T-helper 1 cell treated with Interleukin-12 subunit alpha and Interleukin-12 subunit beta and Interleukin-4 antibody, amounts not matched to agents 30 μg/mL and 1 μg/mL, for 36 hours (primary cell): ENCODE measurements at regions not wholly inside any gene's neighbourhood (a gene's known extent, or its start where the extent isn't known, plus 50 kb on each side); places are given as distances from the start of the nearest gene placed in this dataset.

Source experiments
- H3K27ac Mint-ChIP-seq: one replicate; pipeline ENCODE4 v1.8.0; 2021; ENCODE audit warnings: mild to moderate bottlenecking, mixed read lengths
- H3K27me3 Mint-ChIP-seq: one replicate; pipeline ENCODE4 v1.8.0; 2021; ENCODE audit warnings: low read depth, mixed read lengths
- H3K36me3 Mint-ChIP-seq: one replicate; pipeline ENCODE4 v1.8.0; 2021; ENCODE audit warnings: low read depth, mixed read lengths
- H3K4me1 Mint-ChIP-seq: one replicate; pipeline ENCODE4 v1.8.0; 2021; ENCODE audit warnings: low read depth, mixed read lengths
- H3K4me3 Mint-ChIP-seq: one replicate; pipeline ENCODE4 v1.8.0; 2021; ENCODE audit warnings: mild to moderate bottlenecking, moderate library complexity, mixed read lengths
- H3K9me3 Mint-ChIP-seq: one replicate; pipeline ENCODE4 v1.8.0; 2021; ENCODE audit warnings: mixed read lengths

DNA sequence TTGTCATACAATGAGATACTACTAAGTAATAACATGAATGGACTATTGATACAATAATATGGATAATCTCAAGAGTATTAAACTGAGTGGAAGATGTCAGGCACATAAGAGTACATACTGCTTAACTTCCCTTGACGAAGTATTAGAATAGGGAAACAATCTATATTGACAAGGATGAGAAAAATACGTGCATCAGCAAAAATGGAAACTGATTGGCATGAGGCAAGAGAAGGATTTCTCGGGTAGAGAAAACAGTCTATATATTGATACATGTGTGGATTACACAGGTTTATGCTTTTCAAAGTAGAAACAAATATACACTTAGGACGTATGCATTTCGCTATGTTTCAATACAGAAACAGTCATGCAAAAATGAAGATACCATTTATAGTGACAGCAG lies 57.4 kb downstream of the PRR20E start:
- H3K27me3 Mint-ChIP-seq, result no peaks in the 10 kb centered on the region
- H3K36me3 Mint-ChIP-seq, result no peaks in the 10 kb centered on the region
- H3K4me3 Mint-ChIP-seq, result no peak overlapping the region
- H3K4me1 Mint-ChIP-seq, result no peaks in the 10 kb centered on the region
- no peak overlapping the region for H3K27ac Mint-ChIP-seq
- H3K9me3 Mint-ChIP-seq, result peaks cover 8% of the 10 kb centered on the region

DNA sequence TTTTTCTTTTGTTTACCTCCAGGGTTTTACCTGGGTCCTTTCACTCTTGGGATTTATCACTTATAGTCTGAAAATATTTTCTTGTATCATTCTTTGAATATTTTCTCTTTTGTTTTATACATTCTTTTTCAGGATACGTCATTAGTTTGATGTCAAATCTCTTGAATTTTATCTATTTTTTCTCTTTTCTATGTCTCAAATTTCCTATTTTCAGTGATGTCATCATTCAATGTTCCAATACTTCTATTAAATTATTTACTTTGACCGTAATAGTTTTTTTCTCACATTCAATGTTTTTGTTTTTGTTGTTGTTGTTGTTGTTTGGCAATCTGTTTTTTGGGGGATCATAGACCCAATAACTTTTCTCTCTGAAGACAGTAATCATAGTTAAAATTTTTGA lies 83.5 kb downstream of the PRR20E start:
- Mint-ChIP-seq H3K36me3 (no peaks in the 10 kb centered on the region), H3K4me3 (no peak overlapping the region), H3K4me1 (no peaks in the 10 kb centered on the region), H3K27me3 (no peaks in the 10 kb centered on the region), H3K27ac (no peak overlapping the region), H3K9me3 (peaks cover 15% of the 10 kb centered on the region)

DNA sequence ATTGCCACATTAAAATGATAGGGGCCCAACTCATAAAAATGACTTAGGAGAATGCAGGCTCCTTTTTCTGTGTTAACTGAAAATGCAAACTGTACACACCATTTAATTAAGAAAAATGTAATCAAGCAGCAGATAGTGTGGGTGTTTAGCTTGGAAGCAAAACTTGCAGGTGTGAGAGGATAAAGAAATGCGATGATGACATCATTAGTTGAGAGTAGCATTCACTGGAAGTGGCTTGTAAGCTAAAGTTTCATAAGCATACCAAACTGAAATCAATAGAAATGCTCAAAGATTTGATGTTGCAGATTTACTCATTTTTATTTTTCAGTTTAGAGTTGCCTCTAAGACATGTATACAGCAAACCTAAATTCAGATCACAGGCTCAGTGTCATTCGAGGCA lies 86.6 kb downstream of the PRR20E start:
- H3K9me3 Mint-ChIP-seq, result peaks cover 17% of the 10 kb centered on the region
- no peaks in the 10 kb centered on the region for H3K36me3 Mint-ChIP-seq
- H3K4me1 Mint-ChIP-seq, result no peaks in the 10 kb centered on the region
- H3K27ac Mint-ChIP-seq, result no peak overlapping the region
- no peak overlapping the region for H3K4me3 Mint-ChIP-seq
- no peaks in the 10 kb centered on the region for H3K27me3 Mint-ChIP-seq

DNA sequence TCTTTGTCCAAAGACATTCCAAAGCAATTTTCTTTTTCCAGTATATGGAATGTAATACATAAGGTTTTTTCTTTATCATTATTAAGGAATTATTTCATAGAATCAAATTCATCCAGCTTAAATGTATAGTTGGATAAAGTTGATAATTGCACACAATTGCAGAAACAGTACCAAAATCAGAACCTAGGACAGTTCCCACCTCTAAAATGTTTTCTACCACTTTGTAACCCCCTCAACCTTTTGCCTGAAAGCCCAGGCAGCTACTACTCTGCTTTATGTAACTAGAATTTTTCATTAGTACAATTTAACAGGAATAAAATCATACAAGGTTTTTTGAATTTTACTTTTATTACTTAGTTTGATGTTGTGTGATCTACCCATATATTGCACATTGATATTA lies 98.0 kb downstream of the PRR20E start:
- no peaks in the 10 kb centered on the region for H3K4me1 Mint-ChIP-seq
- no peaks in the 10 kb centered on the region for H3K36me3 Mint-ChIP-seq
- peaks cover 25% of the 10 kb centered on the region for H3K9me3 Mint-ChIP-seq
- no peak overlapping the region for H3K4me3 Mint-ChIP-seq
- H3K27ac Mint-ChIP-seq, result no peak overlapping the region
- no peaks in the 10 kb centered on the region for H3K27me3 Mint-ChIP-seq

DNA sequence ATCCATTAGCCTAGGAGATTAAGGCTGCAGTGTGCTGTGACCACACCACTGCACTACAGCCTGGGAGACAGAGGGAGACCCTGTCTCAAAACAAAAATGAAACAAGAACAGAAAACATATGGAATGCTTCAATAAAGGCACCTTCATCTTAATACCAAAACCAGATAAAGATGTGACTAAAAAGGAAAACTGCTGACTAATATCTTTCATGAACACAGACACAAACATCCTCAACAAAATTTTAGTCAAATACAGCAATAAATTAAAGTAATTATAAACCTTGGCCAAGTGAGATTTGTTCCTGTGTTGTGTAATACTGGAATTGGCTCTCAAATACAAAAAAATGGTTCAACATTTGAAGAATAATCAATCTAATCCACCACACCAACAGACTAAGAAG lies 103.5 kb downstream of the PRR20E start:
- H3K36me3 Mint-ChIP-seq, result no peaks in the 10 kb centered on the region
- H3K27me3 Mint-ChIP-seq, result no peaks in the 10 kb centered on the region
- H3K4me3 Mint-ChIP-seq, result no peak overlapping the region
- H3K27ac Mint-ChIP-seq, result no peak overlapping the region
- peaks cover 25% of the 10 kb centered on the region for H3K9me3 Mint-ChIP-seq
- no peaks in the 10 kb centered on the region for H3K4me1 Mint-ChIP-seq

DNA sequence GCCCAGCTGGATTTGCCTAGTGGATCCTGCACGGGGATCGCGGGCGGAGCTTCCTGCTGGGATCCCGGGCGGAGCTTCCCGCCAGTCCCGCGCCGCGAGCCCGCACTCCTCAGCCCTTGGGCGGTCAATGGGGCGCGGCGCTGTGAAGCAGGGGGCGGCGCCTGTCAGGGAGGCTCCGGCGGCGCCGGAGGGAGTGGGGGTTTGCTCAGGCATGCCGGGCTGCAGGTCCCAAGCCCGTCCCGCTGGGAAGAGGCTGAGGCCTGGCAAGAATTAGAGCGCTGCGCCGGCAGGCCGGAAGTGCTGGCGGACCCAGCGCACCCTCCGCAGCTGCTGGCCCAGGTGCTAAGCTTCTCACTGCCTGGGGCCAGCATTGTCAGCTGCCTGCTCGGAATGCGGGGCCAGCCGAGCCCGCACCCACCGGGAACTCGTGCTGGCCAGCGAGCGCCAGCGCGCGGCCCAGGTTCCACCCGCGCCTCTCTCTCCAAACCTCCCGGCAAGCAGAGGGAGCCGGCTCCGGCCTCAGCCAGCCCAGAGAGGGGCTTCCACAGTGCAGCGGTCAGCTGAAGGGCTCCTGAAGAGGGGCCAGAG lies 119.6 kb downstream of the PRR20E start:
- Mint-ChIP-seq H3K9me3 (peaks cover 19% of the 10 kb centered on the region), H3K27ac (no peak overlapping the region), H3K27me3 (no peaks in the 10 kb centered on the region), H3K36me3 (no peaks in the 10 kb centered on the region), H3K4me3 (no peak overlapping the region), H3K4me1 (no peaks in the 10 kb centered on the region)

DNA sequence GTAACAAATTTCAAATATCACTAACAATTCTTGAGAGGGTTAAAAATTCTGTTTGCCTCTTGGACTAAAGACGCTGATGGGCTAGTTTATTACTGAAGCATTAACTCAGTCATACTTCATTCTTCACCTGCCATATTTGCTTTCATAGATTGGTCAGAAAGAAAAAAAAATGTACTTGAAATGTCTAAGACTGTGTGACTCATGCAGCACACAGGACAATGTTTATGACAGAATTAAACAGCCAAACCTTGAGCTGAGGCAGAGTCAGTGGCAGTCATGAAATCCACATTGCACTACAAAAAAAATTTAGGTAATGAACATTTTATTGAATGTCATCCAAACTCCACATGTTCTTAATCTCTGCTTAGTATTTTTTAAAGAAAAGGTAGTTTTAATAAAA lies 135.6 kb downstream of the PRR20E start:
- no peaks in the 10 kb centered on the region for H3K36me3 Mint-ChIP-seq
- no peaks in the 10 kb centered on the region for H3K4me1 Mint-ChIP-seq
- H3K9me3 Mint-ChIP-seq, result peaks cover 1% of the 10 kb centered on the region
- H3K27me3 Mint-ChIP-seq, result no peaks in the 10 kb centered on the region
- H3K27ac Mint-ChIP-seq, result no peak overlapping the region
- H3K4me3 Mint-ChIP-seq, result no peak overlapping the region

DNA sequence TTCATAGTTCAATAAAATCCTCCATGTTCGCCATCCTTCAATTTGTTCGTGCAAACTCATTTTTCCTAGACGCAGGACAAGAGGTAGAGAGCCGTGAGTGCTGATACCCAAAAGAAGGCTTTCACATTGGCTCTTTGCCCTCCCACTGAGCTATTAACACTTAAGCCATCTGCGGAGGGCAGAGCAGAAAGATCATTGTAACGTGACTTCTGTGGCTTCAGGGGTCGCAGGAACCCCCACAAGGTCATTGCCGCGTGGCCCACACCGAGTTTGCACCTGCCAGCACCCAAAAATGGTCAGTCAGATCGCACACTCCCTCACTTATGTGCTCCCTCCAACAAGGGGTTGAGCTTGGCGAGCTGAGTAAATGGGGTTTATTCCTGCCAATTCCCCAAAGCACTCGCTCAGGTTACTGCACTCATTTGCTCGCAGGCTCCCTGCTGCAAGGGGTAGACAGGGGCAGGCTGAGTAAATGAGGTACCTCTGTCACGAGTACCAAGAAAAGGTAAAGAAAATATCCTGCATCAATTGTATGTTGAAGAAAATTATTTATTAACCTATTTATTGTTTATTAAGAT lies 144.1 kb downstream of the PRR20E start:
- H3K27ac Mint-ChIP-seq, result no peak overlapping the region
- no peaks in the 10 kb centered on the region for H3K36me3 Mint-ChIP-seq
- no peak overlapping the region for H3K4me3 Mint-ChIP-seq
- no peaks in the 10 kb centered on the region for H3K4me1 Mint-ChIP-seq
- H3K27me3 Mint-ChIP-seq, result no peaks in the 10 kb centered on the region
- no peaks in the 10 kb centered on the region for H3K9me3 Mint-ChIP-seq

DNA sequence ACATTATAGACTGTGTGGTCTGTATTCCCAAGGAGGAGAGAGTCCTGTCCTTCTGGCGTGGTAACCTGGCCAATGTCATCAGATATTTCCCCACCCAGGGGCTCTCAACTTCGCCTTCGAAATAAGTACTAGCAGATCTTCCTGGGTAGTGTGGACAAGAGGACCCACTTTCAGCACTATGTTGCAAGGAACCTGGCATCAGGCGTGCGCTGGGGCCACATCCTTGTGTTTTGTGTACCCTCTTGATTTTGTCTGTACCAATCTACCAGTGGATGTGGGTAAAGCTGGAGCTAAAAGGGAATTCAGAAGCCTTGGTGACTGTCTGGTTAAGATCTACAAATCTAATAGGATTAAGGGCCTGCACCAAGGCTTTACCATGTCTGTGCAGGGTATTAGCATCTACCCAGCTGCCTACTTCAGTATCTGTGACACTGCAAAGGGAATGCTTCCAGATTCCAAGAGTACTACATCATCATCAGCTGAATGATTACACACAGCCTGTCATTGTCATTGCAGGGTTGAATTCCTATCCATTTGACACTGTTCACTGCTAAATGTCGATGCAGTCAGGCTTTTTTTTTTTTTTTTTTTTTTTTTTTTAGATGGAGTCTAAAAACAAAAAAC lies 148.0 kb downstream of the PRR20E start:
- Mint-ChIP-seq H3K36me3 (no peaks in the 10 kb centered on the region), H3K9me3 (peaks cover 20% of the 10 kb centered on the region), H3K4me1 (no peaks in the 10 kb centered on the region), H3K27ac (no peak overlapping the region), H3K4me3 (no peak overlapping the region), H3K27me3 (no peaks in the 10 kb centered on the region)

DNA sequence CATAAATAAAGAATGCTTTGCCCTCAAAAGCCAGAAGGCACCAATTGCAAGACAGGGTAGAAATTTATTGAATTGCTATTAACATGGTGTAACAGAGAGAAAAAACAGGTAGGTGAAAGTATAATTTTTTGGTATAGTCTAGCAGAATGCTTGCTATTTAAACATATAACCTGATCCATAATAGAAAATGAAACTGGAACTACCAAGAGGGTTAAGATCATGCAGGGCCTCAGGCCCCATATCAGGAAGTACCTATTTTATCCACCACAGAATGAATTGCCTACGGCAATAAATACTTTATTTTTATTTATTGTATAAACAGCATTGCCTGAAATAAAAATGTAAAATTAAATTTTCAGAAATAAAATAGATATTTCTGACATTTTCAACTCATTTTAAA lies 159.5 kb downstream of the PRR20E start:
- H3K9me3 Mint-ChIP-seq, result peaks cover 18% of the 10 kb centered on the region
- H3K4me1 Mint-ChIP-seq, result no peaks in the 10 kb centered on the region
- no peaks in the 10 kb centered on the region for H3K36me3 Mint-ChIP-seq
- H3K27ac Mint-ChIP-seq, result no peak overlapping the region
- no peaks in the 10 kb centered on the region for H3K27me3 Mint-ChIP-seq
- H3K4me3 Mint-ChIP-seq, result no peak overlapping the region

DNA sequence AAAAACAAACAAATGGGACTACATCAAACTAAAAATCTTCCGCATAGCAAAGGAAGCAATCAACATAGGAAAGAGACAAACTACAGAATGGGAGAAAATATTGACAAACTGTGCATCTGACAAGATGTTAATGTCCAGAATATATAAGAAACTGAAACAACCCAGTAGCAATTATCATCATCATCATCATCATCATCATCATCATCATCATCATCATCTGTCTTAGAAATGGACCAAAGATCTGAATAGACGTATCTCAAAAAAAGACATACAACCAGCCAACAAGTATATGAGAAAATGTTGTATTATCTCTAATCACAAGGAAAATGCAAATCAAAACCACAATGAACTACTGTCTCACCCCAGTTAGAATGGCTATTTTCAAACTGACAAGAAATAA lies 173.9 kb downstream of the PRR20E start:
- Mint-ChIP-seq H3K4me1 (no peaks in the 10 kb centered on the region), H3K36me3 (no peaks in the 10 kb centered on the region), H3K4me3 (no peak overlapping the region), H3K9me3 (peaks cover 4% of the 10 kb centered on the region), H3K27ac (no peak overlapping the region), H3K27me3 (no peaks in the 10 kb centered on the region)

DNA sequence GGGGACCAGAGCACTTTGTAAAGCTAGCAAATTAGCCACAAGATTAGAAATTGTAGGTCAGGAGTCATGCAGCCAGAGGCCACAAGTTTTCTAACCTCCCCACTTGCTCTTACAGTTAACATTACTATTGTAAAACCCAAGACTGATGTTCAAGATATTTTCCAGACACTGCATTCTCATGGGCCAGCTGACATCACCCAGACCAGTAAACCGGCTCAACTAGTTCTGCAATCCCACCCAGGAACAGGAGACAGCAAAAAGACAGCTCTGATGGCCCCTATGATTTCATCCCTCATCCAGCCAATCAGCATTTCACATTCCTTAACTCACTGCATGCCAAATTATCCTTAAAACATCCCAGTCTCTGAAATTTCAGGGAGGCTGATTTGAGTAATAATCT lies 178.5 kb downstream of the PRR20E start:
- Mint-ChIP-seq H3K9me3 (peaks cover 7% of the 10 kb centered on the region), H3K4me3 (no peak overlapping the region), H3K27me3 (no peaks in the 10 kb centered on the region), H3K27ac (no peak overlapping the region), H3K36me3 (no peaks in the 10 kb centered on the region), H3K4me1 (no peaks in the 10 kb centered on the region)

DNA sequence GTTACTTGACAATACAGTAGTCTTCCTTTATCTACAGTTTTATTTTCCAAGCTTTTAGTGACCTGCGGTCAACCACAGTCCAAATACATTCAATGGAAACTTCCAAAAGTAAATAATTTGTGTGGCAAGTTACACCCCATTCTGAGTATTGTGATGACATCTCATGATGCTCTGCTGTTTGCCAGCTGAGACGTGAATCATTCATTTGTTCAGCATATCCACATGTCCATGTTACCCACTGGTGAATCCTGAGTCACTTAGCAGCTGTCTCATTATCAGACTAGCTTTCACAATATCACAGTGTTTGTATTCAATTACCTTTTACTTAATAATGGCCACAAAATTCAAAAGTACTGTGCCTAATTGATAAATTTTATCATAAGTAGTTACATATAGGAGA lies 179.8 kb downstream of the PRR20E start:
- Mint-ChIP-seq H3K4me3 (no peak overlapping the region), H3K9me3 (peaks cover 7% of the 10 kb centered on the region), H3K36me3 (no peaks in the 10 kb centered on the region), H3K27me3 (no peaks in the 10 kb centered on the region), H3K4me1 (no peaks in the 10 kb centered on the region), H3K27ac (no peak overlapping the region)

DNA sequence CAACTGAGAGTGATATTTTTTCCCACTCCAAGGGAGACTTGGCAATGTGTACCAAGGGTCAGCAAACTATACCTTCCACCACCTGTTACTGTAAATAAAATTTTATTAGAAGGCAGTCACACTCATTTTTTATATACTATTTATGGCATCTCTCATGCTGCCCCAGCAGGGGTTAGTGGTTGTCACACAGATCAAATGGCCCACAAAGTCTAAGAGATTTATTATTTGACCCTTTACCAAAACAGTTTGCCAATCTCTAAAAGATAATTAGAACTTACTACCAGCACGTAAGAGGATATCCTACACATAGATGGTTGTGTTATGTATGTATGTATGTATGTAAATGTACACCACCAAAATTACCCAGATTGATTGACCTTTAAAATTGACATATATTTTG lies 185.1 kb downstream of the PRR20E start:
- H3K9me3 Mint-ChIP-seq, result peaks cover 15% of the 10 kb centered on the region
- no peak overlapping the region for H3K27ac Mint-ChIP-seq
- H3K4me3 Mint-ChIP-seq, result no peak overlapping the region
- no peaks in the 10 kb centered on the region for H3K4me1 Mint-ChIP-seq
- H3K27me3 Mint-ChIP-seq, result no peaks in the 10 kb centered on the region
- no peaks in the 10 kb centered on the region for H3K36me3 Mint-ChIP-seq

DNA sequence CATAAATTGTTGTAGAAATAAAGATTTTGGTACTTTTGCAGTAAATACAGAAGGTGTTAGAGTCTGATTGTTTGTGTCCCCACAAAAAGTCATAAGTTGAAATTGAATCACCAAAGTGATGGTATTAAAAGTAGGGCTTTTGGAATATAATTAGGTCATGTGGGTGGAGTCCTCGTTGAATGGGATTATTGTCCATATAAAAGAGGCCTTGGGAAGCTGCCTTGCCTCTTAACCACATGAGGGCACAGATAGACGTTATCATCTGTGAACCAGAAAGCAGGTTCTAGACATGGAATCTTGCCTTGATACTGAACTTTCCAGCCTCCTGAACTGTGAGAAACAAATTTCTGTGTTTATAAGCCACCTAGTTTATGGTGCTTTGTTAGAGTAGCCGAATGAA lies 186.8 kb downstream of the PRR20E start:
- Mint-ChIP-seq H3K36me3 (no peaks in the 10 kb centered on the region), H3K27ac (no peak overlapping the region), H3K4me3 (no peak overlapping the region), H3K27me3 (no peaks in the 10 kb centered on the region), H3K9me3 (peaks cover 11% of the 10 kb centered on the region), H3K4me1 (no peaks in the 10 kb centered on the region)
